Hepatocyte (in vitro differentiated cells): ENCODE measurements at regions not wholly inside any gene's neighbourhood (a gene's known extent, or its start where the extent isn't known, plus 50 kb on each side); places are given as distances from the start of the nearest gene placed in this dataset.

ENCODE experiments used
- EZH2phosphoT487 ChIP-seq: fragments of 200-600 bp; sonication (generic); IDR thresholded peaks from one replicate; pipeline ENCODE4 v1.6.1; 2018; ENCODE audit warnings: antibody characterized with exemption, mild to moderate bottlenecking, low read depth, moderate library complexity; ENCODE audit not compliant: unreplicated experiment, severe bottlenecking
- TF ChIP-seq, protein P1 (sequence below): fragments of 200-600 bp; sonication (generic); IDR thresholded peaks from 2 replicates; pipeline ENCODE4 v1.5.1; 2016; ENCODE audit warnings: antibody characterized with exemption, mild to moderate bottlenecking; ENCODE audit not compliant: poor library complexity

- no peak for TF ChIP-seq EZH2phosphoT487
- TF ChIP-seq, protein P1, sequence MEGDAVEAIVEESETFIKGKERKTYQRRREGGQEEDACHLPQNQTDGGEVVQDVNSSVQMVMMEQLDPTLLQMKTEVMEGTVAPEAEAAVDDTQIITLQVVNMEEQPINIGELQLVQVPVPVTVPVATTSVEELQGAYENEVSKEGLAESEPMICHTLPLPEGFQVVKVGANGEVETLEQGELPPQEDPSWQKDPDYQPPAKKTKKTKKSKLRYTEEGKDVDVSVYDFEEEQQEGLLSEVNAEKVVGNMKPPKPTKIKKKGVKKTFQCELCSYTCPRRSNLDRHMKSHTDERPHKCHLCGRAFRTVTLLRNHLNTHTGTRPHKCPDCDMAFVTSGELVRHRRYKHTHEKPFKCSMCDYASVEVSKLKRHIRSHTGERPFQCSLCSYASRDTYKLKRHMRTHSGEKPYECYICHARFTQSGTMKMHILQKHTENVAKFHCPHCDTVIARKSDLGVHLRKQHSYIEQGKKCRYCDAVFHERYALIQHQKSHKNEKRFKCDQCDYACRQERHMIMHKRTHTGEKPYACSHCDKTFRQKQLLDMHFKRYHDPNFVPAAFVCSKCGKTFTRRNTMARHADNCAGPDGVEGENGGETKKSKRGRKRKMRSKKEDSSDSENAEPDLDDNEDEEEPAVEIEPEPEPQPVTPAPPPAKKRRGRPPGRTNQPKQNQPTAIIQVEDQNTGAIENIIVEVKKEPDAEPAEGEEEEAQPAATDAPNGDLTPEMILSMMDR, result peak; percentile 82
Measured at GRCh38 chr2:7119132-7119835, 202.1 kb downstream of the RNF144A start.
